K562 (cell line): ENCODE measurements at regions not wholly inside any gene's neighbourhood (a gene's known extent, or its start where the extent isn't known, plus 50 kb on each side); places are given as distances from the start of the nearest gene placed in this dataset.

Source experiments
- ATAC-seq: fragments of 200-7000 bp; cut with Tn5 transposase; 3 replicates; pipeline ENCODE4 v1.9.1; 2020; ENCODE audit warnings: moderate library complexity
- BruUV-seq: library from RNA; stranded (reverse); fragments of 400-500 nt; replicated peaks from 2 replicates; lab custom pipeline; 2021; lab: Mats Ljungman, UMichigan
- CTCF ChIA-PET: fragments of 300-600 bp; formaldehyde crosslinking; extraction: SDS; loops from one replicate; lab custom pipeline; 2021; ENCODE audit warnings: low intra/inter-chr PET ratio; lab: Yijun Ruan, JAX
- POLR2A ChIA-PET: fragments of 300-600, 350-650 bp; sonication (Branson Sonifier 250); formaldehyde crosslinking; extraction: SDS; loops from one replicate; lab custom pipeline; 2021; ENCODE audit warnings: antibody characterized with exemption, inconsistent platforms; lab: Yijun Ruan, JAX
- DNase-seq, 4 experiments: peaks; one replicate each; pipeline versions ENCODE4 v3.0.0 to v3.0.0-alpha.2; 2011 to 2018; ENCODE audit warnings: low spot score in 3 of 4, mixed read lengths in 3 of 4; ENCODE audit errors: extremely low read depth in 1 of 4
- FAIRE-seq: peaks from 2 replicates; lab custom pipeline; 2011; peaks lifted over from hg19 to GRCh38; lab: Jason Lieb, UNC
- H2AFZ ChIP-seq: 2 replicates; pipeline ENCODE4 v1.6.0; 2011; ENCODE audit warnings: low read depth, low read length, control low read depth, inconsistent platforms
- H3K27ac ChIP-seq: fragments of 200-600 bp; 3 replicates; pipeline ENCODE4 v1.8.0; 2011; ENCODE audit warnings: low read depth, mild to moderate bottlenecking, control low read depth, inconsistent platforms, low read length, moderate library complexity, mixed read lengths; ENCODE audit errors: extremely low read depth
- H3K27me3 ChIP-seq, 2 experiments: fragments of 300-600 bp in 1 of 2; 2 replicates in 1 of 2; 3 replicates in 1 of 2; pipeline versions ENCODE4 v1.6.0 to v1.8.0; 2011; ENCODE audit warnings: inconsistent platforms in 2 of 2, low read length in 2 of 2, mild to moderate bottlenecking in 1 of 2, mixed read lengths in 1 of 2, moderate library complexity in 1 of 2; ENCODE audit not compliant: control insufficient read depth in 2 of 2, insufficient read depth in 2 of 2
- H3K36me3 ChIP-seq: fragments of 300-600 bp; 3 replicates; pipeline ENCODE4 v1.8.0; 2011; ENCODE audit warnings: mild to moderate bottlenecking, low read length, inconsistent platforms; ENCODE audit not compliant: control insufficient read depth, insufficient read depth
- H3K4me1 ChIP-seq, 2 experiments: fragments of 200-600 bp in 1 of 2; replicated peaks in 1 of 2; 2 replicates in 1 of 2; 3 replicates in 1 of 2; pipeline versions ENCODE4 v1.5.1 to v1.8.0; 2011; ENCODE audit warnings: inconsistent platforms in 2 of 2, low read length in 2 of 2, mild to moderate bottlenecking in 1 of 2, mixed read lengths in 1 of 2, moderate library complexity in 1 of 2; ENCODE audit not compliant: control insufficient read depth in 2 of 2, insufficient read depth in 2 of 2
- H3K4me2 ChIP-seq: 2 replicates; pipeline ENCODE4 v1.6.1; 2011; ENCODE audit warnings: low read length, control low read depth, inconsistent platforms, mixed read lengths; ENCODE audit not compliant: insufficient read depth
- H3K4me3 ChIP-seq: fragments of 200-600 bp; sonication (generic), shearing (Covaris generic); 2 replicates; pipeline ENCODE4 v1.5.1; 2016; ENCODE audit warnings: control low read depth, inconsistent platforms
- H3K79me2 ChIP-seq: fragments of 200-600 bp; 3 replicates; pipeline ENCODE4 v1.8.0; 2011; ENCODE audit warnings: low read length, inconsistent platforms; ENCODE audit not compliant: control insufficient read depth, insufficient read depth
- H3K9ac ChIP-seq, 2 experiments: 2 replicates each; pipeline versions ENCODE4 v1.6.0 to v1.6.1; 2011; ENCODE audit warnings: low read depth in 2 of 2, low read length in 2 of 2, control low read depth in 1 of 2, inconsistent platforms in 1 of 2, mild to moderate bottlenecking in 1 of 2, mixed read lengths in 1 of 2; ENCODE audit not compliant: insufficient read depth in 1 of 2
- H3K9me1 ChIP-seq: one replicate; pipeline ENCODE4 v1.6.0; 2011; ENCODE audit warnings: inconsistent platforms, mild to moderate bottlenecking, low read length, moderate library complexity; ENCODE audit not compliant: control insufficient read depth, insufficient read depth
- H3K9me3 ChIP-seq: replicated peaks from 2 replicates; pipeline ENCODE4 v1.5.1; 2011; ENCODE audit warnings: low read depth, low read length, inconsistent platforms; ENCODE audit not compliant: control insufficient read depth, insufficient read depth
- H4K20me1 ChIP-seq: replicated peaks from 2 replicates; pipeline ENCODE4 v1.6.1; 2011; ENCODE audit warnings: low read length, inconsistent platforms, mixed read lengths; ENCODE audit not compliant: control insufficient read depth, insufficient read depth
- ARID4B ChIP-seq: sonication (generic); formaldehyde crosslinking; IDR thresholded peaks from 2 replicates; pipeline ENCODE4 v1.8.0; 2022; ENCODE audit warnings: mild to moderate bottlenecking, missing genetic modification reagents
- ATF7 ChIP-seq: fragments of 450-650 bp; IDR thresholded peaks from 2 replicates; pipeline ENCODE4 v1.7.1; 2014; ENCODE audit warnings: mild to moderate bottlenecking, moderate library complexity
- CREM ChIP-seq: IDR thresholded peaks from 2 replicates; pipeline ENCODE4 v1.6.1; 2014; ENCODE audit warnings: antibody characterized with exemption, low read depth
- GABPB1 ChIP-seq: sonication (generic); formaldehyde crosslinking; IDR thresholded peaks from 2 replicates; pipeline ENCODE4 v1.8.0; 2022; ENCODE audit warnings: mild to moderate bottlenecking, missing genetic modification reagents
- PBX2 ChIP-seq, 2 experiments: IDR thresholded peaks in 1 of 2; conservative IDR thresholded peaks in 1 of 2; 2 replicates each; pipeline ENCODE4 v1.6.1; 2016; ENCODE audit warnings: low read depth in 2 of 2, mild to moderate bottlenecking in 1 of 2, missing compliant biosample characterization in 1 of 2, missing genetic modification characterization in 1 of 2, moderate library complexity in 1 of 2
- PKNOX1 ChIP-seq: fragments of 450-650 bp; IDR thresholded peaks from 2 replicates; pipeline ENCODE4 v1.6.1; 2016
- XRCC4 ChIP-seq: IDR thresholded peaks from one replicate; pipeline ENCODE4 v1.6.1; 2011; ENCODE audit not compliant: insufficient read depth, insufficient read length; ENCODE audit errors: extremely low read depth
- WGBS: fragments of 100-300 bp; shearing (Covaris generic); methylation state at CpG from one replicate; pipeline ENCODE4 v1.1.6; 2016; ENCODE audit warnings: low coverage, mixed read lengths; ENCODE audit not compliant: insufficient coverage; ENCODE audit errors: missing lambda C conversion rate; 5-methylcytosine and 5-hydroxymethylcytosine counted together
- in situ Hi-C: fragments of 300-500 bp; cut with MboI; formaldehyde crosslinking; loops from 4 replicates; pipeline ENCODE4 v1.15.0; 2018; ENCODE audit warnings: inconsistent platforms, mixed read lengths
- intact Hi-C: fragments of 100-400 bp; cut with micrococcal nuclease; formaldehyde crosslinking; loops from 2 replicates; pipeline ENCODE4 v1.14.2; 2022

GRCh38 chr6:150539111-150539510 lies 60.6 kb upstream of the PLEKHG1 start (continued):
- TF ChIP-seq ARID4B = no peak
- TF ChIP-seq CREM = no peak
- TF ChIP-seq GABPB1 (CRISPR knock-in tag) = no peak
- TF ChIP-seq, all 486 proteins: peak for 0

GRCh38 chr6:150539568-150539967 lies 60.1 kb upstream of the PLEKHG1 start:
- Histone ChIP-seq H3K9me1 (no peaks in the 10 kb centered on the region), H3K36me3 (no peaks in the 10 kb centered on the region), H3K9ac (no peak overlapping the region), H3K27ac (no peak overlapping the region), H3K4me2 (no peak overlapping the region), H3K27me3 (peaks cover 0 to 10% of the 10 kb centered on the region in 2 experiments; a peak in 3 of 5 replicates), H3K79me2 (no peaks in the 10 kb centered on the region), H4K20me1 (no peaks in the 10 kb centered on the region), H3K4me3 (no peak overlapping the region), H3K4me1 (no peaks in the 10 kb centered on the region), H2AFZ (no peak overlapping the region), H3K9me3 (no peaks in the 10 kb centered on the region)
- no peak for DNase-seq
- in situ Hi-C loops = no loop called here
- ChIA-PET POLR2A (no interaction called here), CTCF (no interaction called here)
- FAIRE-seq = no peak
- intact Hi-C loops = no loop called here
- WGBS = 2% methylated on average over 2 of the region's 2 CpGs
- BruUV-seq = no TSS peak
- ATAC-seq = no peak
- TF ChIP-seq ATF7 = no peak
- TF ChIP-seq PKNOX1 = peak; percentile 81
- no peak for TF ChIP-seq PBX2 (CRISPR knock-in tag; IDR thresholded peaks at IDR 0.05; ENCODE audit: low read depth)
- 0 out of 2 replicates have a peak, but pooled peaks have one; percentile 37 for TF ChIP-seq PBX2 (tag; conservative IDR thresholded peaks at IDR 0.05; ENCODE audit: low read depth)
- no peak for TF ChIP-seq XRCC4
